ENCODE measurements at regions not wholly inside any gene's neighbourhood (a gene's known extent, or its start where the extent isn't known, plus 50 kb on each side); places are given as distances from the start of the nearest gene placed in this dataset.

DNA sequence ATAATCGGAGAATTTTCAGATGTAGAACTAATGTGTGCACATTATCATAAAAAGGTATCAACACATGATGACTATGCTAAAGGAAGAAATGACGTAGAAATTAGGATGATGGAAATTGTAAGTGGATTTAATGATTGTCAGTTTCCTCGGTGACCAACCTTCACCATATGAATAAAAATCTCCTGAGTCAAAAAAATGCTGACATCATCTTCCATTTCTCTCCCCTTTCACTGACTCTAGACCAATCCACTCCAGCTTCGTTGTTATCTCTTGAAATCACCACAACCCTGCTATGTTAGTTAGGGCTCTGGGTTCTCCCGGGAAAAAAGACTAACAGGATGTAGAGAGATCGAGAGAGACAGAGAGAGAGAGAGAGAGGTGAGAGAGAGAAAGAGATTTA, 204.8 kb upstream of the KYNU start:
- H3K9me3 ChIP-seq (ENCODE audit: control insufficient read depth, insufficient read depth, low read length) = no peaks in the 10 kb centered on the region
- H3K4me1 ChIP-seq (ENCODE audit: control insufficient read depth, low read length) = no peaks in the 10 kb centered on the region
- no peak overlapping the region for H3K27ac ChIP-seq (ENCODE audit: low read depth, low read length)
- no peaks in the 10 kb centered on the region for H3F3A ChIP-seq (ENCODE audit: control insufficient read depth, insufficient read depth)
- no peaks in the 10 kb centered on the region for H3K9me2 ChIP-seq (replicated peaks; ENCODE audit: control insufficient read depth, low read length)
- no peaks in the 10 kb centered on the region for H4K20me1 ChIP-seq (ENCODE audit: control insufficient read depth, insufficient read depth, low read depth, low read length)
- H3K4me3 ChIP-seq (ENCODE audit: low read length) = no peak overlapping the region
- no peaks in the 10 kb centered on the region for H3K27me3 ChIP-seq (ENCODE audit: control insufficient read depth, low read length)
- TF ChIP-seq, protein P1, sequence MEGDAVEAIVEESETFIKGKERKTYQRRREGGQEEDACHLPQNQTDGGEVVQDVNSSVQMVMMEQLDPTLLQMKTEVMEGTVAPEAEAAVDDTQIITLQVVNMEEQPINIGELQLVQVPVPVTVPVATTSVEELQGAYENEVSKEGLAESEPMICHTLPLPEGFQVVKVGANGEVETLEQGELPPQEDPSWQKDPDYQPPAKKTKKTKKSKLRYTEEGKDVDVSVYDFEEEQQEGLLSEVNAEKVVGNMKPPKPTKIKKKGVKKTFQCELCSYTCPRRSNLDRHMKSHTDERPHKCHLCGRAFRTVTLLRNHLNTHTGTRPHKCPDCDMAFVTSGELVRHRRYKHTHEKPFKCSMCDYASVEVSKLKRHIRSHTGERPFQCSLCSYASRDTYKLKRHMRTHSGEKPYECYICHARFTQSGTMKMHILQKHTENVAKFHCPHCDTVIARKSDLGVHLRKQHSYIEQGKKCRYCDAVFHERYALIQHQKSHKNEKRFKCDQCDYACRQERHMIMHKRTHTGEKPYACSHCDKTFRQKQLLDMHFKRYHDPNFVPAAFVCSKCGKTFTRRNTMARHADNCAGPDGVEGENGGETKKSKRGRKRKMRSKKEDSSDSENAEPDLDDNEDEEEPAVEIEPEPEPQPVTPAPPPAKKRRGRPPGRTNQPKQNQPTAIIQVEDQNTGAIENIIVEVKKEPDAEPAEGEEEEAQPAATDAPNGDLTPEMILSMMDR (IDR thresholded peaks at IDR 0.05; ENCODE audit: low read depth, low read length, poor library complexity, severe bottlenecking) = no peak
- TF ChIP-seq EZH2phosphoT487 (IDR thresholded peaks at IDR 0.05; ENCODE audit: borderline replicate concordance, low read length) = no peak
- H3K36me3 ChIP-seq (ENCODE audit: control insufficient read depth, low read length) = no peaks in the 10 kb centered on the region
- no peaks in the 10 kb centered on the region for H3K79me2 ChIP-seq (ENCODE audit: control insufficient read depth, low read length)
- H3K4me2 ChIP-seq (ENCODE audit: low read length) = no peak overlapping the region

DNA sequence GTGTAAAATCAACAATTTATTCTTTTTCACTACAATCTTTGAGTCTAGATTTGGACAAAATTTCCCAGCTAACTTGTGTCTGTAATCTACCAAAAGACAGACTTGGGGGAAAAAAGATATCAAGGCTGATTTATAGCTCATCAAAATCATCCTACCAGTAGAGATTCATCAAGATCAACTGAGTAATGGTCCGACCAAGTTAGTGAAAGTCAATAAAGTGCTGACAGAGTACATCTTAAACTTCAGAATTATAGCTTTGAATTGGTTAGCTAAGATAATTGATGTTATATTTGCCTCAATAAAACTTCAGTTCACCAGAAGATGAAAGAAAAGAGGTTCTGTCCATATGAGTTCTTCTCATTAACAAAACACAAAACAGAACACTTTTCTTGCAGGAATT, 207.1 kb upstream of the KYNU start:
- Histone ChIP-seq H4K20me1 (ENCODE audit: control insufficient read depth, insufficient read depth, low read depth, low read length) (no peaks in the 10 kb centered on the region), H3K4me3 (ENCODE audit: low read length) (no peak overlapping the region), H3K4me2 (ENCODE audit: low read length) (no peak overlapping the region), H3K36me3 (ENCODE audit: control insufficient read depth, low read length) (no peaks in the 10 kb centered on the region), H3K9me3 (ENCODE audit: control insufficient read depth, insufficient read depth, low read length) (no peaks in the 10 kb centered on the region), H3K27ac (ENCODE audit: low read depth, low read length) (no peak overlapping the region), H3K79me2 (ENCODE audit: control insufficient read depth, low read length) (no peaks in the 10 kb centered on the region), H3K4me1 (ENCODE audit: control insufficient read depth, low read length) (no peaks in the 10 kb centered on the region), H3K27me3 (ENCODE audit: control insufficient read depth, low read length) (no peaks in the 10 kb centered on the region), H3K9me2 (replicated peaks; ENCODE audit: control insufficient read depth, low read length) (no peaks in the 10 kb centered on the region), H3F3A (ENCODE audit: control insufficient read depth, insufficient read depth) (no peaks in the 10 kb centered on the region)
- no peak for TF ChIP-seq EZH2phosphoT487 (IDR thresholded peaks at IDR 0.05; ENCODE audit: borderline replicate concordance, low read length)
- TF ChIP-seq, protein P1 (IDR thresholded peaks at IDR 0.05; ENCODE audit: low read depth, low read length, poor library complexity, severe bottlenecking) = no peak

DNA sequence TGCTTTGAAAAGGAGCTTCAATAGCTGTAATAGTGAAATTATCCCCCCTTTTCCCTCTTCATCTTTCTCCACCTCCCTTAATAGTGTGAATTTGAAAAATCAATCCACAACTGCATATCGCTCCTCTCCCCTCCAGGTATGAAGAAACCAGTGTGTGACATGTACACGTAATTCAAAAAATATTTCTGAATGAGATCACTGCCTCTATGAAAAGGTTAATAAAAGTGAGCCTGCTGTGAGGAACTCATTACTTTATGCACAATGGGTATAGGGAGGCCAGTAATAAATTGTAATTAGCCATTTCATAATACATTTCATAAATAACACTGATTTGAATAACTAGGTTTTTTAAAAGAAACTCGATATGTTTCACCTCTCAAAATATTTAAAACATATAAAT, 209.0 kb upstream of the KYNU start:
- H3K9me2 ChIP-seq (replicated peaks; ENCODE audit: control insufficient read depth, low read length) = no peaks in the 10 kb centered on the region
- H3K27me3 ChIP-seq (ENCODE audit: control insufficient read depth, low read length) = no peaks in the 10 kb centered on the region

More for the DNA sequence above, 209.0 kb upstream of the KYNU start:
- Histone ChIP-seq H3K79me2 (ENCODE audit: control insufficient read depth, low read length) (no peaks in the 10 kb centered on the region), H3K4me3 (ENCODE audit: low read length) (no peak overlapping the region), H4K20me1 (ENCODE audit: control insufficient read depth, insufficient read depth, low read depth, low read length) (no peaks in the 10 kb centered on the region), H3K36me3 (ENCODE audit: control insufficient read depth, low read length) (no peaks in the 10 kb centered on the region), H3K9me3 (ENCODE audit: control insufficient read depth, insufficient read depth, low read length) (no peaks in the 10 kb centered on the region), H3K4me2 (ENCODE audit: low read length) (no peak overlapping the region), H3F3A (ENCODE audit: control insufficient read depth, insufficient read depth) (no peaks in the 10 kb centered on the region), H3K4me1 (ENCODE audit: control insufficient read depth, low read length) (no peaks in the 10 kb centered on the region), H3K27ac (ENCODE audit: low read depth, low read length) (no peak overlapping the region)
- TF ChIP-seq EZH2phosphoT487 (IDR thresholded peaks at IDR 0.05; ENCODE audit: borderline replicate concordance, low read length) = no peak
- TF ChIP-seq, protein P1 (IDR thresholded peaks at IDR 0.05; ENCODE audit: low read depth, low read length, poor library complexity, severe bottlenecking) = no peak

All from DOHH2 (cell line).